Activated CD4-positive, alpha-beta T cell treated with anti-CD3 and anti-CD28 coated beads, Interleukin-2, amount 50 U/mL, for 1 hour (primary cell): ENCODE measurements at regions not wholly inside any gene's neighbourhood (a gene's known extent, or its start where the extent isn't known, plus 50 kb on each side); places are given as distances from the start of the nearest gene placed in this dataset.

Experiments
- DNase-seq: peaks from one replicate; pipeline ENCODE4 v3.0.0-alpha.2; 2020

DNA sequence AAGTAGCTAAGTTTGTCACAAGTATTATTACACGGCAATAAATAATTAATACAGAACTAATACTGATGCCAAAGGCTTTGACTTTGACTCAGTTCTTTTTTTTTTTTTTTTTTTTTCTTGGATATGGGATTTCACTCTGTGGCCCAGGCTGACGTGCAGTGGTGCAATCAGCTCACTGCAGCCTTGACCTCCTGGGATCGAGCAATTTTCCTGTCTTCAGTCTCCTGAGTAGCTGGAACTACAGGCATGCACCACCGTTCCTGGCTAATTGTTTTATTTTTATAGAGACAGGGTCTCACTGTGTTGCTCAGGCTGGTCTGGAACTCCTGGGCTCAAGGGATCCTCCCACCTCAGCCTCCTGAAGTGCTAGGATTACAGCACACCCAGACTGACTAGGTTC is 284.5 kb downstream of the SS18 start:
- no peak for DNase-seq

DNA sequence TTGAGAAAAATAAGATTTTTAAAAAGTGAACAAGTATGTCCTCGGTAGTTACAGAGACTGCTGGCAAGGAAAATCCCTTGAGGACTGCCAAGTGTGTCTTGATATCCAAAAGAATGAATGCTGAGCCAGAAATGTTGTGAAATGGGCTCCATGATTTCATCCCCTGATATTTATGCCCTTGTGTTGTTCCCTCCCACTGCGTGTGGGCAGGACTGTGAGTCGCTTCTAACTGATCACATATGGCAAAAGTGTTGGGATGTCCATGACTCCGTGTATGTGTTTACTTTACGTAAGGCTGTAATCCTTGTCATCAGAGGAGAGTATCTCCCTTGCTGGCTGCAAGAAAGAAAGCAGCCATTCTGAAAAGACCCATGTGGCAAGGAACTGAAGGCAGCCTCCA is 285.1 kb downstream of the SS18 start:
- no peak for DNase-seq

DNA sequence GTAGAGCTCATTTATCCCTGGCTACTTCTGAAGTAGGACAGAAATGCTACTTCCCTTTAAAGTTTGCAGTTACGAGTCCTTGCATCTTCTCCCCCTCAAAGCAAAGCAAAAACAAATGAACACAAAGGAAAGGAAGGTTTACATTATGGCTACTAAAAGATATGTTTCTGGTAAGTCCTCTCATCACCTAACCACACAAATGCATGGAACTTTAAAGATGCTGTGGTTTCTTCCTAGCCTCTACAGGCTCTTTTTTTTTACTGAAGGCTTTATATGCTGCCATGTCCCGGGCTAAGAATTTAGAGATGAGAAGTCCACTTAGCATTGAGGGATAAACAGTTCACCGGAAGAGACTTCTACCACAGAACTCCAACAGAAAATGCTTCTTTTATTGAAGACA is 291.2 kb downstream of the SS18 start:
- DNase-seq, result no peak

DNA sequence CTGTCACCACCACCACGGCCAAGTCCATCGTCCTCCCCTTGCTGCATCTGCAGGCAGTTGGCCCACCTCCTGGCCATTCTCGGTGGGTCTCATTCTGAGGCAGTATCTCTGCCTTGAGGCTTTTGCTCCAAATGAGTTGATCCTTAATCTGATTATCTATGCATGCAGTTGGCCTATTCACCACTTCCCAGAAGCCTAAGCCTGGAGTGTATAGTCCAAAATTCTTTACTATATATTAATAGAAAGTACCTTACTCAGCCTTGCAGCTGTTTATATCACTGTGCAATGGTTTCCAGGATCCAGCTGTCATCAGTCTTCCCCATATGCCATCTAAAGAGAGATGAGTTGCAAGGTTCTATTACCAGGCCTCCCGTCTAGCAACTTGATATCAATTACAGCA is 292.4 kb downstream of the SS18 start:
- no peak for DNase-seq

DNA sequence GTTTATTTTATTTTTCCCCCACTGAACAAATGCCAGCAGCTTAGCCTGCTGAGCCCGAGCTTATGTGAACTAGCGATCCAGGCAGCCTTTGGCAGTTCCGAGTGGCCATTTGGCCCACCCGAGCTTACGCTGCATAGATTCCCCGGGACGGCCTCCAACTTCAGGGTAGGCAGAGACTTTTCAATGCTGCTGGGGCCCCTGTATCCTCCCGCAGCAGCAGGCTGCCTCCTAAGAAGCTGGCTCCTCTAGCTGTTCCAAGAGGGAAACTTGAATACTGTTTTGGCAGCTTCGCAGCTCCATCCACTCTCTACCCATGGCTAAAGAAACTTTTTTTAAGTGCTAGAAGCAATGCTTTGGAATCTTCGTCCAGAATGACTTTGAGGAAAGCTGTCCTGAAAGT is 295.2 kb downstream of the SS18 start:
- no peak for DNase-seq

DNA sequence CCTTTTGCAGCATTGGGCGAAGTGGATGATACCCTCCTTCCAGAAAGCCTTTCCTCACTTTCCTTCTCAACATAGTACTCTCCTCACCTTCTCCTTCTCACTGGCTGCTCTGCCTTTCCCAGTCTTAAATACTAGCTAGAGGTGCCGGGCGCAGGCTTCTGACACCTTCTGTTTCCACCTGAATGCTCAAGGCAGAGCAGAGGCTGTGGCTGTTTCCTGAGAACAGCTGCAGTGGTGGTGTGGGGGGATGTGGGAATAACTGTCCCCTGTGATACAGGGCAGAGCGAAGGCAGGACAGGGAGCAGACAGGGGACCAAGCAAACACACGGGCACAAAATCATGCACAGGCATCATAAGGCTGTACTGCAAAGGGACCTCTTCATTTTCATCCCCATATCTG is 303.1 kb downstream of the SS18 start:
- no peak for DNase-seq

DNA sequence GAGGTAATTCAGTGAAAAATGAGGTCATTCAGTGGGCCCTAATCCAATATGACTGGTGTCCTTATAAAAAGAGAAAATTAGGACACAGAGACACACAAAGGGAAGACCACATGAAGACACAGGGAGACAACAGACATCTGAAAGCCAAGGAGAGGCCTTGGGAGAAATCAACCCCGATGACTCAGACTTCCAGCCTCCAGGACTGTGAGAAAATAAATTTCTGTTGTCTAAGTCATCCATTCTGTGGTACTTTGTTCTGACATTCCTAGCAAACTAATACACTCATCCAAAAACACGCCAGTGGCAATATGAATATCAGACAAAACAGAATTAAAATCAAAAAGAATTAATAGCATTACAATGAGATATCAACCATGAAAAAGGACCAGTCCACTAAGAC is 303.7 kb downstream of the SS18 start:
- DNase-seq, result no peak

DNA sequence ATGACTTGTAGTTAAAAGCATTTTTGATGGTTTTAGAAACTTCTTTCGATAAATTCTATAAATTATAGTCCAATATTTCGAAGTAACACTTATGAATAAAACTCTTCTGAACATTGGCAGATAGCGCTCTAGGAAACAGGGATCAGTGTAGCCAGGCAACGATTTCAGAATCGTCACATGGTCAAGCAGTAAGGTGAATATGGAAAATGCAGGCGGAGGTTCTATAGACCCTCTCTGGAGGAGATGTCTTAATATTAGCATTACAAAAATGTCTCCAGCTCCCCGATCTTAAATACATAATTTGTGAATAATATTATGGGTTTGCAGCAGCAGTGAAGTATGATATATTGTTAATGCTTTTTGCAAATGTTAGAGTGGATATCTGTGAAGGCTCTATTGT is 310.3 kb downstream of the SS18 start:
- DNase-seq, result no peak

DNA sequence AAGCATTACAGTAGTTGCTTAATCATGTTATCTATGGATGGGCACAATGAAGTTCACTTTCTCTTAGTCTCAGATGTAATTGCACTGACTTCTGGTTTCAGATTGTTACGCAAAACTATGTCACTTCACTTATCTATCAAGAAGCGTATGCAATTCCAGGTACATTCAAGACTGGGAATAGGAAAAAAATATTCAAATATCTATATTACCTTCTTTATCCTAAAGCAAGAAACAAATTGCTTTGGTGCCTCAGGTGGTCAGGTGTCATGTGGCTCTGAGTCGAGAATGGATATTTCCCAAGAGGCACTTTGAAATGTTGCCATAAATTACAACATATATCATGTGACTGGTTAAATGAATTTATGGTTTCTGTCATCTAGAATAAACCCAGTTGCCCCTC is 318.6 kb downstream of the SS18 start:
- no peak for DNase-seq

DNA sequence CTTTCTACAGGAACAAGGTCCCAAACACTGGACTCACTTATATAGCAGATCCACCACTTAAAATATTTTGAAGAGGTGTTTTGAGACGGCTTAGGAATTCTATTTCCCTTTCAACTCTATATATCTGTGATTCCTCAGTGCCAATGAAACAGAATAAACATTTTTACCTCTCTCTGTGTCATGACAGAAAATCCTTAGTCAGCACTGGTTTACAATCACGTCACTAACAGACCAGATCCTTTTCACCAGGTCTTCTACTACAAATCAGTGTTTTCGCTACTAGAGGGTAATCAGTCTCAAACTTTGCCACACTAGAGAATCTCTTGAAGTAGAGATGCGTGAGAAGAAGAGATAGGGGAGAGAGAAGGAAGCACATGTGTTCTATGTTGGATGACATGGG is 325.6 kb downstream of the SS18 start:
- DNase-seq, result no peak

DNA sequence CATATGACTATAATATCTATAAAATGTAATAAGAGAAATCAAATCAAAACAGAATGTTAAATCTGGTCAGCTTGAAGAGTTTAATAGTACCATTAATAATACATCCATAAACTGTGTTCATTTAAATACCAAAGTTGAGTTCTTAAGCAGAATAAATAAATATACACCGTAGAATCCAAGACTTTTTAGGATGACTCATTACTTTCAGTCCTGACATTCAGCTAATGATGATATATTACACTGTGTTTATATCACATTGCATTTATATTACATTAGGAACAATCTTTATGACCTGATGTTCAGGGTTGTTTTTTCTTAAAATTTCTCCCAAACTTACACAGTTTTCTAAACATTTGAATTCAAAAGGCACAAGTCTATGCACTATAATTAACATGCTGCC is 331.3 kb downstream of the SS18 start:
- DNase-seq, result no peak

DNA sequence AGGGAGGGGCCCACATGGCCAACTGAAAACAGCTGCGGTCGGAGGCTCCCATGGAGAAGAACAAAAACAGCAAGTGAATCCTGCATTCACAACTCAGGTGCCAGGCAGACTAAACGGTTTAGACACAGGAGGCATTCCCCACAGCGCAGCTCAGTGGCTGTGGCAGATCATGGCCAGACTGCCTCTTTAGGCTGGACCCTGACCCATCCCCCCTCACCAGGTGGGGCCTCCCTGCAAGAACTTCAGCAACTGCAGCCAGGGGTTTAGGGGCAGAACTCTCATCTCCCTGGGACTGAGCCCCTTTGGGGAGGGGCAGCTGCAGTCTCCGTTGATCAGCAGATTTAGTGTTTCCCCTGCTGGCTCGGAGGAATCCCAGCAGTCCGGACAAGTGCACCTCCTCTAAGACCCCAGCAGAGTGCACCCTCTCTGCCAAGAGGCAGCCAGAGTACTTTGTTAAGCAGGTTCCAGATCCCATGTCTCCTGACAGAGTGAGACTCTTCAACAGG is 346.7 kb downstream of the SS18 start:
- DNase-seq, result no peak

DNA sequence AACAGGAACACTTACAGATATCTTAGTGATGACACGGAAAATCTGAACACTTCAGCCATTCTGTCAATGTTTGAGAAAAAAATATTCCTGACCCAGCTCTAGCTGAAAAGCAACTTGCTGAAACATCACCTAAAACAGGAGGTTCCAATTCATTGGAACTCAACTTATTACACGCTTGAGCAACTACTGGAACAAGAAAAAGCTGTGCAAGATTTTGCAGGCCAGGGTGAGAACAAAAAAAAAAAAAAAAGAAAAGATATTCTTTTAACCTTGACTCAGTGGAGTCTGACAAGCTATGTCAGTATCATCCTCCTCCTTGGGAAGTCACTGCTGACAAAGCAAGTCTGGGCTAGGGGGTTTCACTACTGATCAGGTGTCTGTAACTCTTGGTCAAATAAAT is 351.0 kb downstream of the SS18 start:
- DNase-seq, result no peak

DNA sequence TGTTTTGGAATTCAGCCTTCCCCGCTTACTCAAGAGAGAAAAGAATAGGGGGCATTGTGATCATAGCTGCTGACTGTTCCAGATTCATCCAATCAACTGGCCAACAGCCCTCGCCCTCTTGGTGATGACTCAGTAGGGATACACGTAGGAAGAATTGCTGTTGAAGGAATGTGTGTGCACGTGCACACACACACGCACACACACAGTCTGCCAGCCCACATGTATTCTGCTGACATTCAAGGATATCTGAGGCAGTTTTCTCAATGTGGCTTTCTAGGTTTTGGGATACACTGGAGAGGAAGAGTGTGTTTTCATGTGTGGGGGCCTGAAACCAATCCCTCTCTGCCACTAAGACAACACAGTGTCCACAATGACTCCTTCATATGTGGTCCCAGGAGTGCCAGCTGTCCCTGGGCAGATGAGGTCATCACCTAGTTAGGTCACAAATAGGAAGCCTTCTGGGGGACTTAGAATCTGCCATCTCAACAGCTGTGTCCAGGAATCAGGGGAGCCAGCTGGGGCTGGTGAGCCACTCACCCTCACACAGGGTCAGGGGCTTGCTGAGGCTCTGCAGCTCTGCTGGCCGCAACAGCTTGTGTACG is 352.6 kb downstream of the SS18 start:
- DNase-seq, result no peak

DNA sequence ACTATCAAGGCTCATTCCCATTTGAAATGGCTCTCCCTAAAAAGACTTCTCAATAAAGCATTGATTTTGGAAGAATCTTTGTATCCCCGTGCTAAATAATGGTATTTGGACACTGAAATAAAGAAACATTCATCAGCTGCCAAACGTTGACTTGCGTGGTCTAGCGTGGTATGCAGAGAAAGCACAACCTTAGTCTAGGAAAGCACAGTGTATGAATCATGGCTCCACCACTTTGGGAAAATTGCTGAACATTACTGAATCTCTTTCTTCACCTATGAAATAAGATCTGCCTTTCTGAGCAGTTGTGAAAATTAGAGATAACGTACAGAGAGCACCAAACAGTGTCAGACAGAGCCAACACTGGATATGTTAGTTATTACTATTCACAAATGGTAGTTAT is 353.9 kb downstream of the SS18 start:
- DNase-seq, result no peak

DNA sequence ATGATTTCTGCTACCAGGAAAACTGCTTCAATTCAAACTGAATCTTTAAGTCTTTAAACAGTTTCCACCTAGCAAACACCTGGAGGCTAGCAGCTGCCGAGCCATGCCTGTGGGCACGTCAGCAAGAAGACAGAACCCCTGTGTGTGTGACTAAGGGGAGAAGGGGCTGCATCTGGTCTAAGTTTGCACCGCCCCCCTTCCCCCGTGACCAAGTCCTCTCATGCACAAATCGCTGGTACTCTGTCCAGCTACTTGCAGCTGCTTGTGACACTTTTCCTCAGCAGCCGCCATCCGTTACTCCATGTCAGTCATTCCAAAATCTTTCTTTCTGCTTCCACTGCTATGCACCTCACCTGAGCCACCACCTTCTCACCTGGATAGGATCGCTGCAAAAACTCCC is 355.0 kb downstream of the SS18 start:
- DNase-seq, result no peak

DNA sequence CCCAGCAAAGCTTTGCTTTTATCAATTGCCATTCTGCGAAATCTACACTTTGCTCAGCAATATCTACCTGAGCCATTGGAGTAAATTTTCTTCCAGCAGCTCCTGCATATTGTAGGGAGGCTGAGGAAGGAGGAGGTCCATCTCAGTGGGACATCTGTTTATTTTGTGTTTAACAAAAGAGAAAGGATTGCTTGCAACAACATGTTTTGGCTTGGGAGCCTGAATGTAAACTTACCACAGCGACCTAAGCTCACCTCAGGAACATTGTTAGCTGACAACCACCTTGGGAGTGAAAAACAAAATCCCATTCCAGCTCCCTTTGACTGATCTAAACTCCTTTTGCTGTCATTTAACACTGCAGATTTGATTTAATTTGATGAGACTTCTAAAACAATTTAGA is 356.1 kb downstream of the SS18 start:
- no peak for DNase-seq

DNA sequence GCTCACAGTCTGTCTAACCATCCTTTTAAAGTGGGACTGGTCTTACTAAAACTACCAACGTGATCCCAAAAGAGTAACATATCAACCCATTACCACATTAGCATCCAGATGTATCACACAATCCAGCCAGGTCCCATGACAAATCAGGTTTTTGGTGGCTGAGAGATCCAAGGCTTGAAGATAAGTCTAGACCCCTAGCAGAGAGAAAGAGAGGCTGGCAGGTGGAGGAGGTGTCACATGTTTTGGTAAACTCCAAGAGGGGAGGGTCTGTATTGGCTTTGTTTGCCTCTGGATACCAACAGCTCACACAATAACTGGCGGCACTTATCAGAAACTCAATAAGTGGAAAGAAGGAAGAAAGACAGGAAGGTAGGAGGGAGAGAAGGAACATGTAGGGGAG is 357.6 kb downstream of the SS18 start:
- no peak for DNase-seq

DNA sequence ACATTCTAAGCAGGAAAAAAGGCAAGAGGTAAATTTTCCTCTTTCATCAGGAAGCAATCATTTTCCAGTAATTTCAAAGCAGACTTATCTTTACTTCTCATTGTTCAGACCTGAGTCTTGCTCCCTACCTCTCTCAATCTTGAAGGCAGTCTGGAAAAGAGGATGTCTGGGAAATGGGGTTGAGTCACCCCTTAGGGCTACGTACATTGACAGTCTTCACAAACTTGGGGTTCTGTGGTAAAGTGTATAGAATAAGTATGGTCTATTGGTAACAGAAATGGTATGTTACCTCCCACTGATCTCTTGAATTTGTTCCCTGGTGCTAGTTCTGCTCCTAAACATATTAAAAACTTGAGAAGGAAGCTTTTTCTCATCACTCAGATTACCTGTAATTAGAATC is 361.3 kb downstream of the SS18 start:
- DNase-seq, result no peak

DNA sequence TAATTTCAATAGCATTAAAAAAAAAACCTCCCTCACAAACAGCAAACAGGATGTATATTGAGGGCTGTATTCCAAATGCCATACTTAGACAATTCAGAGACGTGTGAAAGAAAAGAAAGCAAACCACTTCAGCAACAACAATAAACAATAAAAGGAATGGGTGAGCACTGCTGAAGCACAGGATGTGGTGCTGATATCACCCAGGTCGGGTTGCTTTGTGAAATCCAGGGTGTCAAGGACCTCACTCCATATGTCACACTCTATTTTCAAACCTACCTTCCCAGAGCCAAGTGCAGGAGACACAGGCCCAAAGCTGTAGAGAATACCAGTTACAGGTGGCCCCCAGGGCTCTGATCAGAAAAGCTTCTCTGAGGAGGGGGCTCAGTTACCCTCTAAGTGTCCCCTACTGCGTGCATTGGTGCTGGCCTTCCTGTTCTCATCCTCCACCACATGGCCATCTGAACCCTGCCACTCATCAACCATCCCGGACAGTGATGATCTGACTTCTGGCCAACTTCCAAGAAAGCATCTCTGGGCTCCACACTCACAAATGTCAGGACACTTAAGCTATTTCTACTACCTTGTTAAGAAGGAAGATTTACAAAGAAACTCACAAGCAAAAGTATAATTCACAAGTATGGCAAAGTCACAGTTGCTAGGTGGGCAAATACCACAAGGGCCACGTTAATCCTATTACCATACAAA is 363.0 kb downstream of the SS18 start:
- DNase-seq, result no peak

DNA sequence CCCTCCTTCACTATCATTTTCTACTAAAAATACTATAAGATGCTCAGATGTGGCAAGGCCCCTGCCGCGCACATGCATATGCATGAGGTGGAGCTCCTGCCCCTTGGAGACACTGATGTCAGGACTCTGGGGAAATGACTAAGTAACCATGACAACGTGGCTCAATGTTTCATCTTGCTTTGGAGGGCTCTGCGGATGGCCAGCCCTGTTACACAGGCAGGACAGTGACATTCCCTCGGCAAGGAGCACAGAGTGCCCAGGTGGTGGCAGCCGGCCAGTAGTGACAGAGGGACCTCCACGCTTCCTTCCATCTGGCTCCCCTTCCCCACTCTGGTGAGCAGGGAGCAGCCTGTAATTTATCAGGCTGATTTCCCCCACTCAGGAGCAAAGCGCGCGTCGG is 364.1 kb downstream of the SS18 start:
- DNase-seq, result no peak

DNA sequence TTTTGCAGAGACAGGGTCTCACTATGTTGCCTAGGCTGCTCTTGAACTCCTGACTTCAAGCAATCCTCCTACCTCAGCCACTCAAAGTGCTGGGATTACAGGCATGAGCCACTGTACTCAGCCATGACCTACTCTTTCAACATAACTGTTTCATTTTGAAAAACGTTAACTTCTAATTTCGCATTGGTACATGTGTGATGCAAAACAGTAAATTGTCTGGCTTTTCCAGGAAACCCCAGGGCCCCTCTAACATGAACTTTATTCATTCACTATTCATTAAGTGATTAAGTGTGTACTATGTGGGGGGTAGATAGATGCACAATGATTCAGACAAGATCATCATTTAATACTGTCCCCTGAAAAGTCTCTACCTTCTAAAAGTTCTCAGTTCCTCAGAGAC is 364.9 kb downstream of the SS18 start:
- no peak for DNase-seq

DNA sequence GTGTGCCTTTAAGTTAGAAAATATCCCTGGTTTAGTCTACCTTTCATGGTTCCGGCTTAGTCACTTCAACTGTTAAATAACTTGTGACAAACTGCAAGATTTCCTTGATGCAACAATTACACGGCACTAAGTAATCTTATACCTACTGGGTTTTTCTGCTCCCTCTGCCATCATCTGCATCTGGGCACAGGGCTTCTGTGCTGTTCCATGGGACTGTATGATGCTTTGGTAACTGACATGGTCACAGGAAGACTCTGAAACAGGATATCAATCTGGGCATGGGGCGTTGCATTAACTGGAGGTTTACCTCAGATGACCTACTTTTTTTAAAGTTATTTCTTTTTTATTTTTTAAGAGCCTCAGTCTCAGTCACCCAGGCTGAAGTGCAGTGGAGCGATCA is 365.4 kb downstream of the SS18 start:
- DNase-seq, result no peak

DNA sequence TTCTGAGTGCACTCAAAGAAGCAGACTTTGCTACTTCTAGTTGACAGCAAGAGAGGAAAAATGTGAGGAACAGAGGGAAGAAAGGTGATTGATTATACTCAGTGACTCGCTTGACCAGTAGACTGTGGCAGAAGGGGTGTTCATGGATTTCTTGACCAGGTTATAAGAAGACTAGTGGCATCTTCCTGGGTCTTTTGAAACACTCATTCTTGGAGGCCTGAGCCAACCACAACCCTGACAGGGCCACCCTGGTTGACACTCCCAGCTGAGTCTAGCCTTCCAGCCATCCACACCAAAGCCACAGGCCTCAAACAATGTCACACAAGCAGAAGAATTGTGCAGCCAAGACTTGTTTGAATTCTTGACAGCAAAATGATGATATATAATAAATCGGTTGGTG is 366.3 kb downstream of the SS18 start:
- DNase-seq, result no peak

DNA sequence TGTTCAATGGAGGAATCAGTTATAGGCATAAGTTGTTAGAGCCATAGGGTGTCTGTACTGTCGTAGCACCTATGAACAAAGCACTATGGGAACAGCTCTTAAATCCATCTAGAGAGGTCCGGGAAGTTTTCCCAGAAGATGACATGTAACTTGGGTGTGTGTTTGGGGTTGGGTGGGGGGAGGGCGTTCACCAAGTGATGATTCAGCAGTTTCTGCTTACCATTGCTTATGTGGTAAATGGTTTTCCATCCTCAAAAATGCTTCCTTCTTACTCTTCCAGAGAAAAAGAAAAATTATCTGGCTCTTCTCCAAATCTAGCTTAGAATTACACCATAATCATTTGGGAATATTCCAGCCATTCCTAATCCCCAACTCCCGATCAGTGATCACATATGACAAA is 361.1 kb upstream of the ZNF521 start:
- DNase-seq, result no peak
